CD4-positive, alpha-beta memory T cell (primary cell): ENCODE measurements at regions not wholly inside any gene's neighbourhood (a gene's known extent, or its start where the extent isn't known, plus 50 kb on each side); places are given as distances from the start of the nearest gene placed in this dataset.

Experiments
- CTCF ChIA-PET: fragments of 350-600 bp; sonication (Branson Sonifier 250); formaldehyde crosslinking; loops from one replicate; lab custom pipeline; 2021; ENCODE audit warnings: inconsistent platforms; ENCODE audit not compliant: partially characterized antibody; lab: Charles Lee
- POLR2A ChIA-PET: fragments of 350-600 bp; sonication (Branson Sonifier 250); formaldehyde crosslinking; loops from one replicate; lab custom pipeline; 2021; ENCODE audit not compliant: partially characterized antibody; lab: Charles Lee
- DNase-seq, 5 donors: peaks; one replicate each; pipeline versions ENCODE4 v3.0.0 to v3.0.0-alpha.2; 2020 to 2022; ENCODE audit warnings: mixed read lengths in 1 of 5
- H3K27ac ChIP-seq: one replicate; pipeline ENCODE4 v1.7.0; 2013; ENCODE audit warnings: low read depth, low read length
- H3K27me3 ChIP-seq: 2 replicates; pipeline ENCODE4 v1.7.0; 2013; ENCODE audit warnings: mild to moderate bottlenecking, low read length, moderate library complexity; ENCODE audit not compliant: insufficient read depth
- H3K36me3 ChIP-seq: 2 replicates; pipeline ENCODE4 v1.7.0; 2013; ENCODE audit warnings: mild to moderate bottlenecking, low read length, moderate library complexity; ENCODE audit not compliant: insufficient read depth
- H3K4me1 ChIP-seq: 2 replicates; pipeline ENCODE4 v1.7.0; 2013; ENCODE audit warnings: mild to moderate bottlenecking, low read length, moderate library complexity; ENCODE audit not compliant: insufficient read depth
- H3K4me3 ChIP-seq, 2 donors: one replicate each; pipeline ENCODE4 v1.7.0; 2013; ENCODE audit warnings: low read length in 2 of 2, mild to moderate bottlenecking in 1 of 2
- H3K9me3 ChIP-seq, 2 donors: one replicate each; pipeline ENCODE4 v1.7.0; 2013; ENCODE audit warnings: low read length in 2 of 2, control low read depth in 1 of 2; ENCODE audit not compliant: control insufficient read depth in 1 of 2
- H3K27ac Mint-ChIP-seq, 7 donors: one replicate each; pipeline ENCODE4 v1.8.0; 2020 to 2021; ENCODE audit warnings: mixed read lengths in 7 of 7, mild to moderate bottlenecking in 6 of 7, inconsistent platforms in 3 of 7, moderate library complexity in 3 of 7
- H3K27me3 Mint-ChIP-seq, 2 donors: one replicate each; pipeline ENCODE4 v1.8.0; 2020 to 2021; ENCODE audit warnings: mixed read lengths in 2 of 2
- H3K36me3 Mint-ChIP-seq, 2 donors: one replicate each; pipeline ENCODE4 v1.8.0; 2020 to 2021; ENCODE audit warnings: mixed read lengths in 2 of 2, inconsistent platforms in 1 of 2, mild to moderate bottlenecking in 1 of 2
- H3K4me1 Mint-ChIP-seq, 4 donors: one replicate each; pipeline ENCODE4 v1.8.0; 2020 to 2021; ENCODE audit warnings: mixed read lengths in 4 of 4, mild to moderate bottlenecking in 1 of 4
- H3K4me3 Mint-ChIP-seq, 8 donors: one replicate each; pipeline ENCODE4 v1.8.0; 2020 to 2021; ENCODE audit warnings: mixed read lengths in 8 of 8, mild to moderate bottlenecking in 7 of 8, moderate library complexity in 6 of 8, inconsistent platforms in 3 of 8
- H3K9me3 Mint-ChIP-seq, 8 donors: one replicate each; pipeline ENCODE4 v1.8.0; 2020 to 2021; ENCODE audit warnings: mixed read lengths in 8 of 8, mild to moderate bottlenecking in 5 of 8, inconsistent platforms in 3 of 8, moderate library complexity in 1 of 8
- intact Hi-C: fragments of 100-400 bp; cut with micrococcal nuclease; formaldehyde crosslinking; loops from one replicate; pipeline ENCODE4 v1.15.1; 2023

- CTCF ChIA-PET: no interaction called here
- no peak overlapping the region for H3K4me3 ChIP-seq
- Mint-ChIP-seq H3K36me3 (no peaks in the 10 kb centered on the region), H3K4me1 (no peaks in the 10 kb centered on the region), H3K27me3 (peaks cover 0 to 3% of the 10 kb centered on the region in 2 donors), H3K27ac (no peak overlapping the region), H3K9me3 (peaks cover 0 to 12% (median 2%) of the 10 kb centered on the region in 8 donors), H3K4me3 (no peak overlapping the region)
- H3K36me3 ChIP-seq: no peaks in the 10 kb centered on the region
- intact Hi-C loops: no loop called here
- H3K4me1 ChIP-seq: no peaks in the 10 kb centered on the region
- H3K27ac ChIP-seq: no peak overlapping the region
- DNase-seq: no peak
- no peaks in the 10 kb centered on the region for H3K9me3 ChIP-seq
- H3K27me3 ChIP-seq: no peaks in the 10 kb centered on the region
- POLR2A ChIA-PET: no interaction called here
Measured at GRCh38 chr16:20137194-20137593, 63.5 kb upstream of the GPR139 start.

- no peak overlapping the region for H3K27ac ChIP-seq
- no peak overlapping the region for H3K4me3 Mint-ChIP-seq
- intact Hi-C loops: no loop called here
- no peak for DNase-seq
- H3K4me1 ChIP-seq: no peaks in the 10 kb centered on the region
- H3K27ac Mint-ChIP-seq: no peak overlapping the region
- CTCF ChIA-PET: no interaction called here
- H3K36me3 ChIP-seq: no peaks in the 10 kb centered on the region
- no peaks in the 10 kb centered on the region for H3K4me1 Mint-ChIP-seq
- H3K27me3 Mint-ChIP-seq: peaks cover 0 to 3% of the 10 kb centered on the region in 2 donors
- H3K27me3 ChIP-seq: no peaks in the 10 kb centered on the region
- peaks cover 0 to 19% (median 2%) of the 10 kb centered on the region in 8 donors for H3K9me3 Mint-ChIP-seq
- no peaks in the 10 kb centered on the region for H3K36me3 Mint-ChIP-seq
- POLR2A ChIA-PET: no interaction called here
- no peak overlapping the region for H3K4me3 ChIP-seq
- no peaks in the 10 kb centered on the region for H3K9me3 ChIP-seq
Measured at GRCh38 chr16:20136446-20136968, 62.8 kb upstream of the GPR139 start.

GRCh38 chr16:20129375-20129774, 55.7 kb upstream of the GPR139 start:
- H3K27ac ChIP-seq: no peak overlapping the region
- no peak overlapping the region for H3K27ac Mint-ChIP-seq
- H3K36me3 Mint-ChIP-seq: no peaks in the 10 kb centered on the region
- H3K4me3 ChIP-seq: no peak overlapping the region
- ChIA-PET CTCF (no interaction called here), POLR2A (no interaction called here)
- no peaks in the 10 kb centered on the region for H3K36me3 ChIP-seq
- no peak overlapping the region for H3K4me3 Mint-ChIP-seq
- no peaks in the 10 kb centered on the region for H3K27me3 Mint-ChIP-seq
- H3K9me3 ChIP-seq: no peaks in the 10 kb centered on the region
- H3K27me3 ChIP-seq: no peaks in the 10 kb centered on the region
- peaks cover 2 to 40% (median 15%) of the 10 kb centered on the region in 8 donors for H3K9me3 Mint-ChIP-seq
- DNase-seq: no peak
- intact Hi-C loops: no loop called here
- H3K4me1 Mint-ChIP-seq: no peaks in the 10 kb centered on the region
- no peaks in the 10 kb centered on the region for H3K4me1 ChIP-seq
